RPMI8226 (cell line): ENCODE measurements at regions not wholly inside any gene's neighbourhood (a gene's known extent, or its start where the extent isn't known, plus 50 kb on each side); places are given as distances from the start of the nearest gene placed in this dataset.
"Not testable (repeated sequence)": the region's sequence is repeated elsewhere in the genome, so short reads cannot be mapped to it uniquely, and the experiment has no call there.

Experiments
- DNase-seq: peaks from one replicate; pipeline ENCODE4 v3.0.0-alpha.2; 2015

- no peak for DNase-seq
Measured at GRCh38 chr20:16864963-16865362, 116.8 kb downstream of the OTOR start.

- DNase-seq: no peak
Measured at GRCh38 chr20:16865406-16865805, 117.2 kb downstream of the OTOR start.

- DNase-seq: not testable (repeated sequence)
Measured at GRCh38 chr20:16873124-16873523, 125.0 kb downstream of the OTOR start.

- DNase-seq: no peak
Measured at GRCh38 chr20:16877053-16877554, 128.9 kb downstream of the OTOR start.

GRCh38 chr20:16885746-16886145, 137.6 kb downstream of the OTOR start:
- DNase-seq: no peak

- no peak for DNase-seq
Measured at GRCh38 chr20:16898433-16898832, 150.3 kb downstream of the OTOR start.

GRCh38 chr20:16902662-16903061, 154.5 kb downstream of the OTOR start:
- DNase-seq: no peak

- peak; percentile 13 for DNase-seq
Measured at GRCh38 chr20:16904751-16905150, 156.6 kb downstream of the OTOR start.

- no peak for DNase-seq
Measured at GRCh38 chr20:16914277-16914676, 166.1 kb downstream of the OTOR start.

GRCh38 chr20:16916165-16916564, 168.0 kb downstream of the OTOR start:
- DNase-seq: no peak

GRCh38 chr20:16917636-16918035, 169.5 kb downstream of the OTOR start:
- no peak for DNase-seq

- DNase-seq: no peak
Measured at GRCh38 chr20:16918366-16918765, 170.2 kb downstream of the OTOR start.

- DNase-seq: no peak
Measured at GRCh38 chr20:16919841-16920240, 171.7 kb downstream of the OTOR start.

- DNase-seq: no peak
Measured at GRCh38 chr20:16922834-16923233, 174.7 kb downstream of the OTOR start.

GRCh38 chr20:16926626-16927430, 178.7 kb downstream of the OTOR start:
- no peak for DNase-seq

- no peak for DNase-seq
Measured at GRCh38 chr20:16929756-16930155, 181.6 kb downstream of the OTOR start.

- no peak for DNase-seq
Measured at GRCh38 chr20:16930656-16931055, 182.5 kb downstream of the OTOR start.

GRCh38 chr20:16939051-16939450, 190.9 kb downstream of the OTOR start:
- no peak for DNase-seq

GRCh38 chr20:16940701-16941100, 192.5 kb downstream of the OTOR start:
- DNase-seq: no peak

GRCh38 chr20:16942051-16942450, 193.9 kb downstream of the OTOR start:
- DNase-seq: no peak

GRCh38 chr20:16942756-16943155, 194.6 kb downstream of the OTOR start:
- no peak for DNase-seq

- DNase-seq: no peak
Measured at GRCh38 chr20:16944745-16945144, 196.6 kb downstream of the OTOR start.

- no peak for DNase-seq
Measured at GRCh38 chr20:16945619-16946018, 197.5 kb downstream of the OTOR start.

- DNase-seq: no peak
Measured at GRCh38 chr20:16946097-16946496, 197.9 kb downstream of the OTOR start.

- no peak for DNase-seq
Measured at GRCh38 chr20:16947479-16947878, 199.3 kb downstream of the OTOR start.
